C4-2B (cell line): ENCODE measurements at regions not wholly inside any gene's neighbourhood (a gene's known extent, or its start where the extent isn't known, plus 50 kb on each side); places are given as distances from the start of the nearest gene placed in this dataset.

Experiments
- ZFX ChIP-seq: fragments of 450-650 bp; IDR thresholded peaks from 2 replicates; pipeline ENCODE4 v1.6.1; 2017
- TF ChIP-seq, protein P1 (sequence below): fragments of 450-650 bp; conservative IDR thresholded peaks from 2 replicates; pipeline ENCODE4 v1.5.1; 2017; ENCODE audit warnings: mild to moderate bottlenecking

DNA sequence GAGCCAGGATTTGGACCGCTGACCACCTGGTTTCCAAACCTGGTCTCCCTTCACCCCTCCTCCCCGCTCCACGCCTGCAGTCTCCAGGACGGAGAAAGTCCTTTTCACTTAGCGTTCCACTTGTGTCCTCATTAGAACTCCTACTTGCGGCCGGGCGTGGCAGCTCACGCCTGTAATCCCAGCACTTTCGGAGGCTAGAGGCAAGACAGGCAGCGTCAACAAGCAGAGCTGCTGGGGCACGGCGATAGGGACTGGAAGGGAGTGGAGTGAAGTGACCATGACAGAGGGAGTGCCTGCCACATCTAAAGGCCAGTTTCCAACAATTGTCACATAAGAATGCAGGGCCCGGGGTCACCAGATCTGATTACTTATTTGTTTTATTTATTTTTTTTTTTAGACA, 132.5 kb upstream of the NCOR2 start:
- TF ChIP-seq, protein P1, sequence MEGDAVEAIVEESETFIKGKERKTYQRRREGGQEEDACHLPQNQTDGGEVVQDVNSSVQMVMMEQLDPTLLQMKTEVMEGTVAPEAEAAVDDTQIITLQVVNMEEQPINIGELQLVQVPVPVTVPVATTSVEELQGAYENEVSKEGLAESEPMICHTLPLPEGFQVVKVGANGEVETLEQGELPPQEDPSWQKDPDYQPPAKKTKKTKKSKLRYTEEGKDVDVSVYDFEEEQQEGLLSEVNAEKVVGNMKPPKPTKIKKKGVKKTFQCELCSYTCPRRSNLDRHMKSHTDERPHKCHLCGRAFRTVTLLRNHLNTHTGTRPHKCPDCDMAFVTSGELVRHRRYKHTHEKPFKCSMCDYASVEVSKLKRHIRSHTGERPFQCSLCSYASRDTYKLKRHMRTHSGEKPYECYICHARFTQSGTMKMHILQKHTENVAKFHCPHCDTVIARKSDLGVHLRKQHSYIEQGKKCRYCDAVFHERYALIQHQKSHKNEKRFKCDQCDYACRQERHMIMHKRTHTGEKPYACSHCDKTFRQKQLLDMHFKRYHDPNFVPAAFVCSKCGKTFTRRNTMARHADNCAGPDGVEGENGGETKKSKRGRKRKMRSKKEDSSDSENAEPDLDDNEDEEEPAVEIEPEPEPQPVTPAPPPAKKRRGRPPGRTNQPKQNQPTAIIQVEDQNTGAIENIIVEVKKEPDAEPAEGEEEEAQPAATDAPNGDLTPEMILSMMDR, result no peak
- no peak for TF ChIP-seq ZFX
